IMR-90 (cell line): ENCODE measurements at regions not wholly inside any gene's neighbourhood (a gene's known extent, or its start where the extent isn't known, plus 50 kb on each side); places are given as distances from the start of the nearest gene placed in this dataset.
A peak's percentile ranks its signal among the peaks of the same experiment; 100 is the strongest.

Experiments used
- CEBPB ChIP-seq: IDR thresholded peaks from 2 replicates; pipeline ENCODE4 v1.6.1; 2012; ENCODE audit warnings: low read depth, low read length, improper control_type of control experiment
- CTCF ChIP-seq: conservative IDR thresholded peaks from 2 replicates; pipeline ENCODE4 v1.5.1; 2012; ENCODE audit warnings: mild to moderate bottlenecking, low read depth, low read length, improper control_type of control experiment
- ELK1 ChIP-seq: fragments of 150-350 bp; IDR thresholded peaks from 2 replicates; pipeline ENCODE4 v1.6.1; 2016; ENCODE audit warnings: low read depth, mild to moderate bottlenecking, low read length, moderate library complexity, borderline replicate concordance
- FOS ChIP-seq: fragments of 150-350 bp; IDR thresholded peaks from 2 replicates; pipeline ENCODE4 v1.6.1; 2016; ENCODE audit warnings: low read depth, low read length
- MAZ ChIP-seq: IDR thresholded peaks from 2 replicates; pipeline ENCODE4 v1.6.1; 2012; ENCODE audit warnings: low read depth, mild to moderate bottlenecking, low read length, improper control_type of control experiment, moderate library complexity, borderline replicate concordance
- NFE2L2 ChIP-seq: fragments of 150-350 bp; IDR thresholded peaks from 2 replicates; pipeline ENCODE4 v1.6.1; 2016; ENCODE audit warnings: low read depth, mild to moderate bottlenecking, low read length
- POLR2A ChIP-seq: IDR thresholded peaks from 2 replicates; pipeline ENCODE4 v1.6.1; 2012; ENCODE audit warnings: mild to moderate bottlenecking, low read depth, low read length
- RAD21 ChIP-seq: IDR thresholded peaks from 2 replicates; pipeline ENCODE4 v1.6.1; 2012; ENCODE audit warnings: low read length, improper control_type of control experiment
- SMC3 ChIP-seq: fragments of 150-350 bp; IDR thresholded peaks from 2 replicates; pipeline ENCODE4 v1.6.1; 2016; ENCODE audit warnings: low read depth, mild to moderate bottlenecking, antibody characterized with exemption, low read length, moderate library complexity
- USF2 ChIP-seq: fragments of 150-350 bp; IDR thresholded peaks from 2 replicates; pipeline ENCODE4 v1.6.1; 2017; ENCODE audit warnings: mild to moderate bottlenecking, antibody characterized with exemption, low read length, low read depth

- TF ChIP-seq POLR2A (no peak), USF2 (no peak), FOS (no peak), RAD21 (peak; percentile 64), CTCF (peak; percentile 68), SMC3 (peak; percentile 65), ELK1 (no peak), NFE2L2 (no peak), CEBPB (no peak), MAZ (no peak)
Measured at GRCh38 chr3:82133070-82133606, 371.7 kb upstream of the GBE1 start.
